Stromal cell of bone marrow (primary cell): ENCODE measurements at regions not wholly inside any gene's neighbourhood (a gene's known extent, or its start where the extent isn't known, plus 50 kb on each side); places are given as distances from the start of the nearest gene placed in this dataset.

ENCODE experiments used
- DNase-seq: peaks from one replicate; pipeline ENCODE4 v3.0.0-alpha.2; 2012; ENCODE audit warnings: low read depth

- DNase-seq: no peak
These were observed 103.3 kb upstream of the ZFHX3 start for GRCh38 chr16:73151225-73151624.

GRCh38 chr16:73150786-73151185, 102.9 kb upstream of the ZFHX3 start:
- DNase-seq: no peak

- DNase-seq: no peak
These were observed 101.4 kb upstream of the ZFHX3 start for GRCh38 chr16:73149334-73149733.

- DNase-seq: no peak
These were observed 100.0 kb upstream of the ZFHX3 start for GRCh38 chr16:73147958-73148357.

GRCh38 chr16:73145166-73145880, 97.4 kb upstream of the ZFHX3 start:
- no peak for DNase-seq

- DNase-seq: no peak
These were observed 95.9 kb upstream of the ZFHX3 start for GRCh38 chr16:73143576-73144422.

GRCh38 chr16:73143002-73143401, 95.1 kb upstream of the ZFHX3 start:
- no peak for DNase-seq

GRCh38 chr16:73142053-73142854, 94.3 kb upstream of the ZFHX3 start:
- DNase-seq: no peak

- no peak for DNase-seq
These were observed 93.0 kb upstream of the ZFHX3 start for GRCh38 chr16:73140929-73141328.

- no peak for DNase-seq
These were observed 83.4 kb upstream of the ZFHX3 start for GRCh38 chr16:73131156-73131862.

- DNase-seq: no peak
These were observed 81.5 kb upstream of the ZFHX3 start for GRCh38 chr16:73129455-73129854.

- peak; percentile 50 for DNase-seq
These were observed 78.6 kb upstream of the ZFHX3 start for GRCh38 chr16:73126525-73126853.

GRCh38 chr16:73125850-73126524, 78.1 kb upstream of the ZFHX3 start:
- DNase-seq: peak; percentile 82

GRCh38 chr16:73124665-73125375, 76.9 kb upstream of the ZFHX3 start:
- DNase-seq: no peak

GRCh38 chr16:73124097-73124652, 76.2 kb upstream of the ZFHX3 start:
- no peak for DNase-seq

- DNase-seq: peak; percentile 41
These were observed 74.9 kb upstream of the ZFHX3 start for GRCh38 chr16:73122604-73123391.

- no peak for DNase-seq
These were observed 68.6 kb upstream of the ZFHX3 start for GRCh38 chr16:73116576-73116975.

- peak; percentile 69 for DNase-seq
These were observed 65.4 kb upstream of the ZFHX3 start for GRCh38 chr16:73113336-73113735.

GRCh38 chr16:73108195-73108963, 60.5 kb upstream of the ZFHX3 start:
- DNase-seq: no peak
